ENCODE measurements at regions not wholly inside any gene's neighbourhood (a gene's known extent, or its start where the extent isn't known, plus 50 kb on each side); places are given as distances from the start of the nearest gene placed in this dataset.

DNA sequence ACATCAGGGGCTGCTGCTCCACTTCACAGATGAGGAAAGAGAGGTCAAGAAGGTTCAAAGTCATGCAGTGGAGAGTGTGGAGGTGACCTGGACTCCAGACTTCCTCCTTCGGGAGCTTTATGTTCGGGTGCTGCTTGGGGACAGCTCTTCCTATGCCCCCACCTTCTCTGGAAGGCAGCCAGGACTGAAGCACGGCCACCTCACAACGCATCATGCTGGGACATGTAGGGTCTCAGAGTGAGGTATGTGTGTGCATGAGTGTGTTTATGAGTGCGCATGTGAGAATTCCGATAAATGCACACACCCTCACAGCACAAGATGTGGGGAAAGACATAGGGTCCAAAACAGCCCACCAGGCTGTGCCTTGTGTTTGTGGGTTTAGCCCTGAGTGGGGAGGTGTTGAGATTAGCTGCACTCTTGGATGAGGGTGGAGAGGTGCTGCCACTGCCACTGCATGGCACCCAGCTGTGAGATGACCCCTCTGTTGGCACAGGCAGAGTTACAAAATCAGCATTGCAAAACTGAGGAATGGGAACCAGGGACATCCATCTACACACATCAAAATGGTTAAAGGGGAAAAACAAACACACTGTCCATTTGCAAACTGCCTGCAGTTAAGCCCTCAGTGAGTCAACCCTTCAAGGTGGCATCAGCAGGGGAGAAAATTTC is 367.4 kb downstream of the SEC14L1 start:
- no peak for DNase-seq
- WGBS, 2 donors (ENCODE audit: low coverage in 1 of 2): 50% methylated on average over 6 of the region's 6 CpGs; no CpG with 5 or more reads in 1 of the 2 donors
- Histone ChIP-seq H3K27ac (no peak overlapping the region), H3K36me3 (no peaks in the 10 kb centered on the region), H3K27me3 (no peaks in the 10 kb centered on the region), H3K4me1 (no peaks in the 10 kb centered on the region), H3K9me3 (peaks cover 0 to 6% of the 10 kb centered on the region in 2 donors), H3K4me3 (no peak overlapping the region)
- in situ Hi-C loops (cut with MboI; ENCODE audit: low pct_ligation_motif_present in 1 of 4, low pct_unique_long_range_greater_than_20kb in 1 of 4, low sequenced_read_pairs in 3 of 4): no loop called here
- TF ChIP-seq EP300 (IDR thresholded peaks at IDR 0.05; ENCODE audit: low read depth) (no peak), POLR2AphosphoS5 (IDR thresholded peaks at IDR 0.05) (no peak), POLR2A (IDR thresholded peaks at IDR 0.05) (no peak)
- TF ChIP-seq, protein P1, sequence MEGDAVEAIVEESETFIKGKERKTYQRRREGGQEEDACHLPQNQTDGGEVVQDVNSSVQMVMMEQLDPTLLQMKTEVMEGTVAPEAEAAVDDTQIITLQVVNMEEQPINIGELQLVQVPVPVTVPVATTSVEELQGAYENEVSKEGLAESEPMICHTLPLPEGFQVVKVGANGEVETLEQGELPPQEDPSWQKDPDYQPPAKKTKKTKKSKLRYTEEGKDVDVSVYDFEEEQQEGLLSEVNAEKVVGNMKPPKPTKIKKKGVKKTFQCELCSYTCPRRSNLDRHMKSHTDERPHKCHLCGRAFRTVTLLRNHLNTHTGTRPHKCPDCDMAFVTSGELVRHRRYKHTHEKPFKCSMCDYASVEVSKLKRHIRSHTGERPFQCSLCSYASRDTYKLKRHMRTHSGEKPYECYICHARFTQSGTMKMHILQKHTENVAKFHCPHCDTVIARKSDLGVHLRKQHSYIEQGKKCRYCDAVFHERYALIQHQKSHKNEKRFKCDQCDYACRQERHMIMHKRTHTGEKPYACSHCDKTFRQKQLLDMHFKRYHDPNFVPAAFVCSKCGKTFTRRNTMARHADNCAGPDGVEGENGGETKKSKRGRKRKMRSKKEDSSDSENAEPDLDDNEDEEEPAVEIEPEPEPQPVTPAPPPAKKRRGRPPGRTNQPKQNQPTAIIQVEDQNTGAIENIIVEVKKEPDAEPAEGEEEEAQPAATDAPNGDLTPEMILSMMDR (IDR thresholded peaks at IDR 0.05): no peak
- intact Hi-C loops (cut with DNase I; ENCODE audit: low total_unique reads): no loop called here

DNA sequence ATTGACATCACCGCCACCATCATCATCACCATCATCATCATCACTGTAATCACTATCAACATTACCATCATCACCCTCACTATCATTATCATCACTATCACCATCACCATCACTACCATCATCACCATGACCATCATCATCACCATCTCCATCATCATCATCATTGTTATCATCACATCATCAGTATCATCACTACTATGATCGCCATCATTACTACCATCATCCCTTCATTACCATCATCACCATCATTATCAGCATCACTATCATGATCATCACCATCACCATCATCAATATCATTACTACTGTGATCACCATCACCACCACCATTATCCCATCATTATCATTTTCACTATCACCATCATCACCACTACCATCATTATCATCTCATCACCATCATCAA is 368.3 kb downstream of the SEC14L1 start:
- H3K9me3 ChIP-seq: peaks cover 0 to 6% of the 10 kb centered on the region in 2 donors
- TF ChIP-seq POLR2AphosphoS5 (IDR thresholded peaks at IDR 0.05): no peak
- TF ChIP-seq, protein P1 (IDR thresholded peaks at IDR 0.05): no peak
- TF ChIP-seq EP300 (IDR thresholded peaks at IDR 0.05; ENCODE audit: low read depth): no peak
- TF ChIP-seq POLR2A (IDR thresholded peaks at IDR 0.05): no peak
- no peak overlapping the region for H3K4me3 ChIP-seq
- DNase-seq: no peak
- intact Hi-C loops (cut with DNase I; ENCODE audit: low total_unique reads): no loop called here
- no peaks in the 10 kb centered on the region for H3K4me1 ChIP-seq
- no peaks in the 10 kb centered on the region for H3K36me3 ChIP-seq
- no peaks in the 10 kb centered on the region for H3K27me3 ChIP-seq
- 97 to 100% methylated on average over 2 of the region's 2 CpGs for WGBS, 2 donors (ENCODE audit: low coverage in 1 of 2)
- no peak overlapping the region for H3K27ac ChIP-seq
- in situ Hi-C loops (cut with MboI; ENCODE audit: low pct_ligation_motif_present in 1 of 4, low pct_unique_long_range_greater_than_20kb in 1 of 4, low sequenced_read_pairs in 3 of 4): no loop called here

DNA sequence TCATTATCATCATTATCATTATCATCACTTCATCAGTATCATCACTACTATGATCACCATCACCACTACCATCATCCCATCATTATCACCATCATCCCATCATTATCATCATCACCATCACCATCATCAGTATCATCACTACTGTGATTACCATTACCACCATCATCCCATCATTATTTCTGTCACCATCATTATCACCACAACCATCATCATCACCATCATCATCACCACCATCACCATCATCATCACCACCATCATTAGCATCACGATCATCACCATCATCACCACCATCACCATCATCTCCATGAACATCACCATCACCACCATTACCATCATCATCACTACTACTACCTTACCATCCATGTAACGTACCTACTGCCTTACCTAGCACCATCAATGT is 368.8 kb downstream of the SEC14L1 start:
- TF ChIP-seq, protein P1 (IDR thresholded peaks at IDR 0.05): no peak
- TF ChIP-seq POLR2AphosphoS5 (IDR thresholded peaks at IDR 0.05) (no peak), POLR2A (IDR thresholded peaks at IDR 0.05) (no peak), EP300 (IDR thresholded peaks at IDR 0.05; ENCODE audit: low read depth) (no peak)
- no peak overlapping the region for H3K4me3 ChIP-seq
- no peaks in the 10 kb centered on the region for H3K36me3 ChIP-seq
- intact Hi-C loops (cut with DNase I; ENCODE audit: low total_unique reads): no loop called here
- H3K27ac ChIP-seq: no peak overlapping the region
- no peaks in the 10 kb centered on the region for H3K4me1 ChIP-seq
- 96 to 97% methylated on average over 2 of the region's 2 CpGs for WGBS, 2 donors (ENCODE audit: low coverage in 1 of 2)
- DNase-seq: no peak
- H3K9me3 ChIP-seq: peaks cover 0 to 6% of the 10 kb centered on the region in 2 donors
- no peaks in the 10 kb centered on the region for H3K27me3 ChIP-seq
- in situ Hi-C loops (cut with MboI; ENCODE audit: low pct_ligation_motif_present in 1 of 4, low pct_unique_long_range_greater_than_20kb in 1 of 4, low sequenced_read_pairs in 3 of 4): no loop called here

DNA sequence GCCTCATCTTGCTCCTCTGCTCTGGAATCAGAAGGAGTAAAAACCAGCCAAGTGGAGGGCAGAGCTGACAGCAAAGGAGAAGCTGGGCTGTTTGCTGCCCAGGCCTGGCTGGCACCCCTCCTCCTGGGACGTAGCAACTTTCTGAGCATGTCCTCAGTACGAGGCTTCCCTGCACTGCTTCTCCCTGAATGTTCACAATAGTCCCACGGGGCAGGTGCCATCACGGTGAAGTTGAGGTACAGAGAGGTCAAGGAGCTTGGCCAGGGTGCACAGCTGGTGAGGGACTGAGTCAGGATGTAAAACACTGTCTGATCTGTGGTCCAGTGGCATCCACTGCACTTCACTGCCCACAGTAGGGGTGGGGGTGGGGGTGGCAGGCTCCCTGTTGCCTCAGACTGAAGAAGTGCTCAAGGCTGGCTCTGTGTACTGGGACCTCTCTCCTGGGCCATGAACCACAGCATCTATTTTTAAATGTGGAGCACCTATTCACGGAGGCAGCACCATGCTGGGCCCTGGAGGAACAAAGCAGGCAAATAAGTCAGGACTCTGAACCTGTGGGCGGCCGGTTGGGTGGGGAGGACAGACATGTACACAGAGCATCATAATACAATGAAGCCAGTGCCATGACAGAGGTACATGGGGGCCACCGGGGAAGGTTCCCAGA is 369.5 kb downstream of the SEC14L1 start:
- in situ Hi-C loops (cut with MboI; ENCODE audit: low pct_ligation_motif_present in 1 of 4, low pct_unique_long_range_greater_than_20kb in 1 of 4, low sequenced_read_pairs in 3 of 4): no loop called here
- H3K36me3 ChIP-seq: no peaks in the 10 kb centered on the region
- intact Hi-C loops (cut with DNase I; ENCODE audit: low total_unique reads): no loop called here
- H3K27me3 ChIP-seq: no peaks in the 10 kb centered on the region
- H3K9me3 ChIP-seq: peaks cover 0 to 6% of the 10 kb centered on the region in 2 donors
- no peak for DNase-seq
- whole genome bisulfite sequencing, 2 donors (ENCODE audit: low coverage in 1 of 2): 79% methylated on average over 6 of the region's 8 CpGs; no CpG with 5 or more reads in 1 of the 2 donors
- TF ChIP-seq POLR2AphosphoS5 (IDR thresholded peaks at IDR 0.05) (no peak), EP300 (IDR thresholded peaks at IDR 0.05; ENCODE audit: low read depth) (no peak), POLR2A (IDR thresholded peaks at IDR 0.05) (no peak)
- TF ChIP-seq, protein P1 (IDR thresholded peaks at IDR 0.05): no peak
- H3K27ac ChIP-seq: no peak overlapping the region
- H3K4me1 ChIP-seq: no peaks in the 10 kb centered on the region
- no peak overlapping the region for H3K4me3 ChIP-seq

Measured in transverse colon (tissue), 4 donors.